Astrocyte (in vitro differentiated cells and primary cell): ENCODE measurements at regions not wholly inside any gene's neighbourhood (a gene's known extent, or its start where the extent isn't known, plus 50 kb on each side); places are given as distances from the start of the nearest gene placed in this dataset.

Experiments
- DNase-seq: peaks from one replicate; pipeline ENCODE4 v3.0.0-alpha.2; 2010; ENCODE audit warnings: low read depth
- FAIRE-seq: peaks from 2 replicates; lab custom pipeline; 2011; peaks lifted over from hg19 to GRCh38; lab: Jason Lieb, UNC
- H2AFZ ChIP-seq: 2 replicates; pipeline ENCODE4 v1.6.0; 2012; ENCODE audit warnings: low read depth, low read length, inconsistent platforms
- H3K27ac ChIP-seq: 2 replicates; pipeline ENCODE4 v1.5.1; 2011; ENCODE audit warnings: low read depth, low read length, inconsistent platforms
- H3K27me3 ChIP-seq: 2 replicates; pipeline ENCODE4 v1.6.0; 2011; ENCODE audit warnings: low read length, inconsistent platforms; ENCODE audit not compliant: insufficient read depth
- H3K36me3 ChIP-seq: 2 replicates; pipeline ENCODE4 v1.5.1; 2011; ENCODE audit warnings: low read length, inconsistent platforms; ENCODE audit not compliant: insufficient read depth
- H3K4me1 ChIP-seq: 2 replicates; pipeline ENCODE4 v1.5.1; 2011; ENCODE audit warnings: low read length, inconsistent platforms; ENCODE audit not compliant: insufficient read depth
- H3K4me2 ChIP-seq: 2 replicates; pipeline ENCODE4 v1.6.0; 2012; ENCODE audit warnings: low read length, inconsistent platforms
- H3K4me3 ChIP-seq: 2 replicates; pipeline ENCODE4 v1.5.1; 2011; ENCODE audit warnings: low read depth, mild to moderate bottlenecking, low read length, inconsistent platforms; ENCODE audit not compliant: insufficient read depth
- H3K79me2 ChIP-seq: 2 replicates; pipeline ENCODE4 v1.6.0; 2012; ENCODE audit warnings: mild to moderate bottlenecking, low read length, inconsistent platforms; ENCODE audit not compliant: insufficient read depth
- H3K9ac ChIP-seq: 2 replicates; pipeline ENCODE4 v1.6.0; 2012; ENCODE audit warnings: mild to moderate bottlenecking, low read length, inconsistent platforms
- H3K9me3 ChIP-seq: 2 replicates; pipeline ENCODE4 v1.5.1; 2012; ENCODE audit warnings: low read depth, mild to moderate bottlenecking, low read length, inconsistent platforms; ENCODE audit not compliant: insufficient read depth
- H4K20me1 ChIP-seq: 2 replicates; pipeline ENCODE4 v1.6.0; 2012; ENCODE audit warnings: low read length, inconsistent platforms; ENCODE audit not compliant: insufficient read depth
- H3K27ac Mint-ChIP-seq: one replicate; pipeline ENCODE4 v1.8.0; 2021; ENCODE audit warnings: mild to moderate bottlenecking, mixed read lengths; ENCODE audit not compliant: unreplicated experiment
- H3K27me3 Mint-ChIP-seq: one replicate; pipeline ENCODE4 v1.8.0; 2021; ENCODE audit warnings: low read depth, mixed read lengths; ENCODE audit not compliant: unreplicated experiment
- H3K36me3 Mint-ChIP-seq: one replicate; pipeline ENCODE4 v1.8.0; 2021; ENCODE audit warnings: low read depth, mixed read lengths; ENCODE audit not compliant: unreplicated experiment
- H3K4me1 Mint-ChIP-seq: one replicate; pipeline ENCODE4 v1.8.0; 2021; ENCODE audit warnings: low read depth, mixed read lengths; ENCODE audit not compliant: unreplicated experiment
- H3K4me3 Mint-ChIP-seq: one replicate; pipeline ENCODE4 v1.8.0; 2021; ENCODE audit warnings: mild to moderate bottlenecking, moderate library complexity, mixed read lengths; ENCODE audit not compliant: unreplicated experiment
- H3K9me3 Mint-ChIP-seq: one replicate; pipeline ENCODE4 v1.8.0; 2021; ENCODE audit warnings: mild to moderate bottlenecking, mixed read lengths; ENCODE audit not compliant: unreplicated experiment
- EZH2 ChIP-seq: IDR thresholded peaks from 2 replicates; pipeline ENCODE4 v1.6.1; 2012; ENCODE audit warnings: mild to moderate bottlenecking, low read length, inconsistent platforms; ENCODE audit not compliant: insufficient read depth
- TF ChIP-seq, protein P1 (sequence below): IDR thresholded peaks from 2 replicates; pipeline ENCODE4 v1.5.1; 2011; ENCODE audit warnings: low read depth, mild to moderate bottlenecking, inconsistent platforms, low read length, moderate library complexity; ENCODE audit not compliant: insufficient read depth

DNA sequence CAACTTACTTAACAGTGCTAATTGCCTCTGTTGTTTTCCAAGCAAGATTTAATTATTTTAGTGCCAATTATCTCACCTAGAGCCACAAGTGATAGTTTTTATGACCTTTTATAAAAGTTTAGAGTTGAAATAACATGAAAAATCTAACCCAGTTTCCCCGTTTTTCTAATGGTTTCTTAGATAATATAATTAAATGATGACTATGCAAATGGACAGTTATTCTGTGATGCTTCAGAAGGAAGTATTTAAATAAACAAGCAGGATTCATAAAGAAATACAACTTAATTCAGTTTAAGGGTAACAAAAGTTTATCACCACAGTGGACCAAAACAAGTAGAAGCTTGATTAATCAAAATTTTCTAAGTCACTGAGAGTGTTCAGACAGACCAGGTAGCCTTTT lies 721.2 kb upstream of the SOX9 start:
- FAIRE-seq = no peak
- H3K4me1 Mint-ChIP-seq = peaks cover 4% of the 10 kb centered on the region

DNA sequence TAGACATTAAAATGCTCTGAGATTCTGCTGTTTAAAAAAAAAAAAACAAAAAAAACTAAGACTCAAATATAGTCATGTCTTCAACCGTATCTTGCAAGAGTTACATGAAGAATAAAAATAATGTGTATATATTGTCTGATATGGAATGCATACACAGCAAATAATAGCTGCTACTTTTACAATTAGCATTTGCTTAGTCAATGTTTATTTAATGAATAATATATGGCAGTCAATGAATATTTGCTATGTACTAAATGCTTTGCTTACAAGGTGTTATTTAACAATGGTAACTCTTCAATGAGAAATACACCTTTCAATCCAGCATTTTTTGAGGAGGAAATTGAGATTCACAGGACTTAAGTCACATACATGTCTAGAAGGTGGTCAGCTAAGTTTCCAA lies 718.8 kb upstream of the SOX9 start:
- H3K4me3 ChIP-seq = no peak overlapping the region
- Mint-ChIP-seq H3K27ac (no peak overlapping the region), H3K9me3 (no peaks in the 10 kb centered on the region), H3K36me3 (no peaks in the 10 kb centered on the region), H3K4me1 (peaks cover 4% of the 10 kb centered on the region), H3K4me3 (no peak overlapping the region), H3K27me3 (no peaks in the 10 kb centered on the region)
- no peak overlapping the region for H3K9ac ChIP-seq
- no peaks in the 10 kb centered on the region for H3K4me1 ChIP-seq
- no peaks in the 10 kb centered on the region for H3K79me2 ChIP-seq
- H3K27me3 ChIP-seq = no peaks in the 10 kb centered on the region
- TF ChIP-seq, protein P1, sequence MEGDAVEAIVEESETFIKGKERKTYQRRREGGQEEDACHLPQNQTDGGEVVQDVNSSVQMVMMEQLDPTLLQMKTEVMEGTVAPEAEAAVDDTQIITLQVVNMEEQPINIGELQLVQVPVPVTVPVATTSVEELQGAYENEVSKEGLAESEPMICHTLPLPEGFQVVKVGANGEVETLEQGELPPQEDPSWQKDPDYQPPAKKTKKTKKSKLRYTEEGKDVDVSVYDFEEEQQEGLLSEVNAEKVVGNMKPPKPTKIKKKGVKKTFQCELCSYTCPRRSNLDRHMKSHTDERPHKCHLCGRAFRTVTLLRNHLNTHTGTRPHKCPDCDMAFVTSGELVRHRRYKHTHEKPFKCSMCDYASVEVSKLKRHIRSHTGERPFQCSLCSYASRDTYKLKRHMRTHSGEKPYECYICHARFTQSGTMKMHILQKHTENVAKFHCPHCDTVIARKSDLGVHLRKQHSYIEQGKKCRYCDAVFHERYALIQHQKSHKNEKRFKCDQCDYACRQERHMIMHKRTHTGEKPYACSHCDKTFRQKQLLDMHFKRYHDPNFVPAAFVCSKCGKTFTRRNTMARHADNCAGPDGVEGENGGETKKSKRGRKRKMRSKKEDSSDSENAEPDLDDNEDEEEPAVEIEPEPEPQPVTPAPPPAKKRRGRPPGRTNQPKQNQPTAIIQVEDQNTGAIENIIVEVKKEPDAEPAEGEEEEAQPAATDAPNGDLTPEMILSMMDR = no peak
- no peak for TF ChIP-seq EZH2
- no peak for FAIRE-seq
- no peak for DNase-seq
- no peaks in the 10 kb centered on the region for H3K36me3 ChIP-seq
- H3K9me3 ChIP-seq = no peaks in the 10 kb centered on the region
- no peaks in the 10 kb centered on the region for H4K20me1 ChIP-seq
- H3K27ac ChIP-seq = no peak overlapping the region
- H3K4me2 ChIP-seq = no peak overlapping the region
- no peak overlapping the region for H2AFZ ChIP-seq

More for the DNA sequence above, 721.2 kb upstream of the SOX9 start:
- Histone ChIP-seq H3K27me3 (no peaks in the 10 kb centered on the region), H3K4me2 (no peak overlapping the region), H2AFZ (no peak overlapping the region), H3K4me1 (no peaks in the 10 kb centered on the region), H3K36me3 (no peaks in the 10 kb centered on the region), H3K4me3 (no peak overlapping the region), H3K27ac (no peak overlapping the region), H3K9me3 (no peaks in the 10 kb centered on the region), H4K20me1 (no peaks in the 10 kb centered on the region), H3K9ac (no peak overlapping the region), H3K79me2 (no peaks in the 10 kb centered on the region)
- DNase-seq = no peak
- Mint-ChIP-seq H3K27ac (no peak overlapping the region), H3K4me3 (no peak overlapping the region), H3K36me3 (no peaks in the 10 kb centered on the region), H3K27me3 (no peaks in the 10 kb centered on the region), H3K9me3 (no peaks in the 10 kb centered on the region)
- TF ChIP-seq, protein P1 = no peak
- no peak for TF ChIP-seq EZH2

DNA sequence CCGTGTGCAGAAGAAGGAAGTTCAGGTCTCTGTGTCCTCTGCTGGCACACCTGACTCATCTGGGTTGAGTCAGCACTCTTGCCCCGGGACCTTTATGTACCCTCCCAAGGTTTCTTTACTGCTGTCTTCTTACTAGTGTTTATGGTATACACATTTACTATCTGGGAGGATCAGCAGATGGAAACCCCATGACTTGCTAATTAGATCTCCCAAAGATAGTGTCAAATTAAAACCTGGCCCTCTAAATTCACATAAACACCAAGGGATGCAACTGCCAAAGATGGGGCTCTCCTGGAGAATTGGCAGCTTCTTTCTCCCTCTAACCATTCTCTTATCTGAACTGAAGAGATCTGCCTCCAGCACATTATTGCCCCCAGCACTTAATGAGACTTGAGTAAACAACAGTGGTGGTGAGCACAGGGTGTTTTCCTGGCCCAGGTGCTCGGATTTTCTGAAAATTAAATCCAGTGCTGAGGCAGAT lies 718.1 kb upstream of the SOX9 start:
- Mint-ChIP-seq H3K27ac (no peak overlapping the region), H3K27me3 (no peaks in the 10 kb centered on the region), H3K4me3 (no peak overlapping the region), H3K9me3 (no peaks in the 10 kb centered on the region), H3K4me1 (peaks cover 4% of the 10 kb centered on the region), H3K36me3 (no peaks in the 10 kb centered on the region)
- no peak for TF ChIP-seq EZH2
- TF ChIP-seq, protein P1 = no peak
- H3K9ac ChIP-seq = no peak overlapping the region
- H4K20me1 ChIP-seq = no peaks in the 10 kb centered on the region
- FAIRE-seq = no peak
- no peaks in the 10 kb centered on the region for H3K36me3 ChIP-seq
- no peaks in the 10 kb centered on the region for H3K9me3 ChIP-seq
- H3K4me3 ChIP-seq = no peak overlapping the region
- no peak for DNase-seq
- H3K27me3 ChIP-seq = no peaks in the 10 kb centered on the region
- H2AFZ ChIP-seq = no peak overlapping the region
- no peaks in the 10 kb centered on the region for H3K4me1 ChIP-seq
- no peaks in the 10 kb centered on the region for H3K79me2 ChIP-seq
- H3K4me2 ChIP-seq = no peak overlapping the region
- H3K27ac ChIP-seq = no peak overlapping the region
